Mesenchymal stem cell (in vitro differentiated cells and primary cell): ENCODE measurements at regions not wholly inside any gene's neighbourhood (a gene's known extent, or its start where the extent isn't known, plus 50 kb on each side); places are given as distances from the start of the nearest gene placed in this dataset.

ENCODE experiments used
- DNase-seq: peaks from one replicate; pipeline ENCODE4 v3.0.0-alpha.2; 2013
- H2AFZ ChIP-seq: one replicate; pipeline ENCODE4 v1.6.1; 2013; ENCODE audit warnings: low read depth, mild to moderate bottlenecking, control low read depth, inconsistent platforms, low read length, moderate library complexity
- H2AK5ac ChIP-seq: 2 replicates; pipeline ENCODE4 v1.6.1; 2013; ENCODE audit warnings: low read length, moderate library complexity, mild to moderate bottlenecking, inconsistent platforms; ENCODE audit not compliant: severe bottlenecking
- H2BK120ac ChIP-seq: one replicate; pipeline ENCODE4 v1.6.1; 2013; ENCODE audit warnings: low read depth, mild to moderate bottlenecking, inconsistent platforms, low read length, moderate library complexity
- H2BK12ac ChIP-seq, 2 experiments: one replicate each; pipeline ENCODE4 v1.6.1; 2013; ENCODE audit warnings: inconsistent platforms in 2 of 2, low read length in 2 of 2, mild to moderate bottlenecking in 2 of 2, moderate library complexity in 2 of 2, control low read depth in 1 of 2
- H2BK15ac ChIP-seq: one replicate; pipeline ENCODE4 v1.6.1; 2013; ENCODE audit warnings: mild to moderate bottlenecking, low read depth, inconsistent platforms; ENCODE audit not compliant: poor library complexity, severe bottlenecking
- H2BK5ac ChIP-seq: 2 replicates; pipeline ENCODE4 v1.6.1; 2013; ENCODE audit warnings: low read depth, mild to moderate bottlenecking, low read length, control low read depth, inconsistent platforms; ENCODE audit not compliant: poor library complexity, severe bottlenecking
- H3K14ac ChIP-seq, 2 experiments: one replicate each; pipeline ENCODE4 v1.6.1; 2013; ENCODE audit warnings: inconsistent platforms in 2 of 2, low read length in 2 of 2, control low read depth in 1 of 2, mild to moderate bottlenecking in 1 of 2, moderate library complexity in 1 of 2
- H3K18ac ChIP-seq, 2 experiments: one replicate each; pipeline ENCODE4 v1.6.1; 2013; ENCODE audit warnings: inconsistent platforms in 2 of 2, low read length in 2 of 2, control low read depth in 1 of 2, low read depth in 1 of 2, mild to moderate bottlenecking in 1 of 2
- H3K23ac ChIP-seq, 2 experiments: one replicate each; pipeline ENCODE4 v1.6.1; 2013; ENCODE audit warnings: inconsistent platforms in 2 of 2, low read length in 2 of 2, mild to moderate bottlenecking in 2 of 2, moderate library complexity in 2 of 2, control low read depth in 1 of 2
- H3K27ac ChIP-seq: 2 replicates; pipeline ENCODE4 v1.5.1; 2013; ENCODE audit warnings: mild to moderate bottlenecking, moderate library complexity, low read length, control low read depth, inconsistent platforms; ENCODE audit not compliant: poor library complexity, severe bottlenecking
- H3K27me3 ChIP-seq, 2 experiments: 2 replicates each; pipeline versions ENCODE4 v1.6.1 to v1.7.0; 2013; ENCODE audit warnings: low read length in 2 of 2, mild to moderate bottlenecking in 2 of 2, moderate library complexity in 2 of 2, control low read depth in 1 of 2, inconsistent platforms in 1 of 2; ENCODE audit not compliant: control insufficient read depth in 1 of 2, insufficient read depth in 1 of 2
- H3K36me3 ChIP-seq, 2 experiments: 2 replicates each; pipeline versions ENCODE4 v1.6.1 to v1.7.0; 2013; ENCODE audit warnings: low read length in 2 of 2, control low read depth in 1 of 2, inconsistent platforms in 1 of 2, low read depth in 1 of 2, mild to moderate bottlenecking in 1 of 2; ENCODE audit not compliant: insufficient read depth in 2 of 2, control insufficient read depth in 1 of 2
- H3K4ac ChIP-seq, 2 experiments: one replicate each; pipeline ENCODE4 v1.6.1; 2013; ENCODE audit warnings: inconsistent platforms in 2 of 2, low read length in 2 of 2, mild to moderate bottlenecking in 2 of 2, moderate library complexity in 2 of 2, control low read depth in 1 of 2, low read depth in 1 of 2
- H3K4me1 ChIP-seq: 2 replicates; pipeline ENCODE4 v1.6.1; 2013; ENCODE audit warnings: low read depth, low read length, control low read depth; ENCODE audit not compliant: control insufficient read depth, insufficient read depth
- H3K4me2 ChIP-seq: 2 replicates; pipeline ENCODE4 v1.6.1; 2013; ENCODE audit warnings: low read length, mild to moderate bottlenecking, inconsistent platforms; ENCODE audit not compliant: poor library complexity, severe bottlenecking
- H3K4me3 ChIP-seq, 2 experiments: 2 replicates each; pipeline versions ENCODE4 v1.5.1 to v1.7.0; 2013; ENCODE audit warnings: low read length in 2 of 2, mild to moderate bottlenecking in 2 of 2, control low read depth in 1 of 2, low read depth in 1 of 2; ENCODE audit not compliant: insufficient read depth in 1 of 2
- H3K79me1 ChIP-seq: replicated peaks from 2 replicates; pipeline ENCODE4 v1.6.1; 2013; ENCODE audit warnings: mild to moderate bottlenecking, control low read depth, low read length, inconsistent platforms; ENCODE audit not compliant: poor library complexity, severe bottlenecking
- H3K9ac ChIP-seq: 2 replicates; pipeline ENCODE4 v1.7.0; 2013; ENCODE audit warnings: mild to moderate bottlenecking, low read length, moderate library complexity
- H3K9me3 ChIP-seq: 2 replicates; pipeline ENCODE4 v1.7.0; 2013; ENCODE audit warnings: mild to moderate bottlenecking, low read length; ENCODE audit not compliant: control insufficient read depth
- H4K8ac ChIP-seq: one replicate; pipeline ENCODE4 v1.6.1; 2013; ENCODE audit warnings: inconsistent platforms, mild to moderate bottlenecking, low read length, moderate library complexity
- H4K91ac ChIP-seq: one replicate; pipeline ENCODE4 v1.6.1; 2013; ENCODE audit warnings: mild to moderate bottlenecking, low read length, inconsistent platforms
- WGBS: methylation state at CpG from one replicate; pipeline ENCODE4 v1.1.7; 2013; ENCODE audit warnings: mixed read lengths; 5-methylcytosine and 5-hydroxymethylcytosine counted together

- H3K9me3 ChIP-seq = no peaks in the 10 kb centered on the region
- no peak overlapping the region for H2AFZ ChIP-seq
- no peak overlapping the region for H4K91ac ChIP-seq
- H3K36me3 ChIP-seq = no peaks in the 10 kb centered on the region
- no peak overlapping the region for H3K9ac ChIP-seq
- no peak overlapping the region for H2BK15ac ChIP-seq
- no peak overlapping the region for H3K4me2 ChIP-seq
- H2BK5ac ChIP-seq = no peak overlapping the region
- no peaks in the 10 kb centered on the region for H3K4me1 ChIP-seq
- H3K27ac ChIP-seq = no peak overlapping the region
- no peak overlapping the region for H3K14ac ChIP-seq
- H3K79me1 ChIP-seq = no peaks in the 10 kb centered on the region
- peaks cover 0 to 15% of the 10 kb centered on the region in 2 experiments for H3K27me3 ChIP-seq
- no peak overlapping the region for H2BK12ac ChIP-seq
- no peak overlapping the region for H3K4ac ChIP-seq
- H3K4me3 ChIP-seq = no peak overlapping the region
- H2AK5ac ChIP-seq = no peak overlapping the region
- H2BK120ac ChIP-seq = no peak overlapping the region
- no peak overlapping the region for H4K8ac ChIP-seq
- DNase-seq = no peak
- no peak overlapping the region for H3K18ac ChIP-seq
- H3K23ac ChIP-seq = no peak overlapping the region
Measured at GRCh38 chr18:10391506-10391905, 62.9 kb upstream of the APCDD1 start.

- H2AK5ac ChIP-seq = no peak overlapping the region
- no peaks in the 10 kb centered on the region for H3K79me1 ChIP-seq
- H3K27ac ChIP-seq = no peak overlapping the region
- H2BK12ac ChIP-seq = no peak overlapping the region
- 100% methylated on average over 2 of the region's 4 CpGs for WGBS
- H2BK120ac ChIP-seq = no peak overlapping the region
- no peak overlapping the region for H3K4me3 ChIP-seq
- no peak overlapping the region for H2AFZ ChIP-seq
- no peak overlapping the region for H2BK15ac ChIP-seq
- H3K4ac ChIP-seq = no peak overlapping the region
- no peaks in the 10 kb centered on the region for H3K36me3 ChIP-seq
- peaks cover under 1% of the 10 kb centered on the region for H3K4me1 ChIP-seq
- H4K8ac ChIP-seq = no peak overlapping the region
- no peak overlapping the region for H2BK5ac ChIP-seq
- H3K23ac ChIP-seq = no peak overlapping the region
- H3K9me3 ChIP-seq = no peaks in the 10 kb centered on the region
- no peak overlapping the region for H3K4me2 ChIP-seq
- no peak overlapping the region for H4K91ac ChIP-seq
- no peak overlapping the region for H3K18ac ChIP-seq
- no peak overlapping the region for H3K9ac ChIP-seq
- peaks cover 0 to 1% of the 10 kb centered on the region in 2 experiments for H3K27me3 ChIP-seq
- DNase-seq = no peak
- no peak overlapping the region for H3K14ac ChIP-seq
Measured at GRCh38 chr18:10397004-10397403, 57.4 kb upstream of the APCDD1 start.

DNA sequence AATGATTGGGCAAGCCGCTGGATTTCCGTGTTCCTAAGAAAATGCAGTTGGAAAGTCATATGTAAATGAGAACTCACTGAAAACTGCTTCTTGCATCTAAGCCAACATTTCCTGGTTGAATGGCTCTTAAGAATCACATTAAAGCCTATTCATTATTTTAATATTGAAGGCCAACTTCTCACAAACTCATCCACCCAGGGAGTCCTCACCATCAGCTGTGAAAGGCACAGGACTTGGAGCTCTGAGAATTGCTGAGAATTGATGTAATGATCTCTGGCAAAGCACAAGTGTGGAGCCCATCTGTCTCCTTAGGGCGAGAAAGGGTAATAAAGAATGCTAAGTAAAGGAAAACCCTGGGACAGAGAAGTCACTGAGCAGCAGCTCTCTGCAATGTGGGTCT is 55.9 kb upstream of the APCDD1 start:
- Histone ChIP-seq H3K9me3 (no peaks in the 10 kb centered on the region), H4K91ac (no peak overlapping the region), H2AFZ (no peak overlapping the region), H2BK5ac (no peak overlapping the region), H3K4me3 (no peak overlapping the region), H2AK5ac (no peak overlapping the region), H3K36me3 (no peaks in the 10 kb centered on the region), H3K4me2 (no peak overlapping the region), H2BK120ac (no peak overlapping the region), H3K18ac (no peak overlapping the region), H4K8ac (no peak overlapping the region), H3K27ac (no peak overlapping the region), H3K4me1 (peaks cover 2% of the 10 kb centered on the region), H3K4ac (no peak overlapping the region), H2BK15ac (no peak overlapping the region), H3K27me3 (peaks cover 0 to 4% of the 10 kb centered on the region in 2 experiments), H3K14ac (no peak overlapping the region), H3K23ac (no peak overlapping the region), H3K79me1 (no peaks in the 10 kb centered on the region), H3K9ac (no peak overlapping the region), H2BK12ac (no peak overlapping the region)
- WGBS = 69% methylated on average over 2 of the region's 3 CpGs
- DNase-seq = no peak

DNA sequence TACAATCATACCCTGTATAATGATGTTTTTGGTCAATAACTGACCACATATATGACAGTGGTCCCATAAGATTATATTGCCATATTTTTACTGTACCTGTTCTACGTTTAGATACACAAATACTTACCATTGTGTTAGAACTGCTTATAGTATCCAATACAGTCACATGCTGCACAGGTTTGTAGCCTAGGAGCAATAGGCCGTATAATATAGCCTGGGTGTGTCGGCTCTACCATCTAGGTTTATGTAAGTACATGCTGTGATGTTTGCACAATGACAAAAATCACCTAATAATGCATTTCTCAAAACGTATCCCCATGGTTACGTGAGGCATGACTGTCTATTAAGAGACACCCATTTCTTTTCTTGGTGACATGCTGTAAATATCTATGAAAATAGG is 55.0 kb upstream of the APCDD1 start:
- H4K8ac ChIP-seq = no peak overlapping the region

More for the DNA sequence above, 55.0 kb upstream of the APCDD1 start:
- Histone ChIP-seq H3K9ac (no peak overlapping the region), H2BK5ac (no peak overlapping the region), H3K9me3 (no peaks in the 10 kb centered on the region), H3K36me3 (no peaks in the 10 kb centered on the region), H3K79me1 (no peaks in the 10 kb centered on the region), H4K91ac (no peak overlapping the region), H3K4ac (no peak overlapping the region), H3K27ac (no peak overlapping the region), H3K4me3 (no peak overlapping the region), H3K27me3 (peaks cover 0 to 9% of the 10 kb centered on the region in 2 experiments), H2BK15ac (no peak overlapping the region), H3K18ac (no peak overlapping the region), H2BK12ac (no peak overlapping the region), H2AFZ (no peak overlapping the region), H3K4me2 (no peak overlapping the region), H3K14ac (no peak overlapping the region), H2AK5ac (no peak overlapping the region), H3K4me1 (peaks cover 2% of the 10 kb centered on the region), H3K23ac (no peak overlapping the region), H2BK120ac (no peak overlapping the region)
- no peak for DNase-seq
- WGBS = 100% methylated on average over 3 of the region's 5 CpGs
